ENCODE measurements at regions not wholly inside any gene's neighbourhood (a gene's known extent, or its start where the extent isn't known, plus 50 kb on each side); places are given as distances from the start of the nearest gene placed in this dataset.

- intact Hi-C loops (cut with micrococcal nuclease; ENCODE audit: unreplicated experiment): no loop called here
Observed at GRCh38 chr15:95832668-95833067, 497.8 kb upstream of the NR2F2 start.

GRCh38 chr15:95834028-95834804 lies 496.3 kb upstream of the NR2F2 start:
- TF ChIP-seq EZH2 (IDR thresholded peaks at IDR 0.05; ENCODE audit: borderline replicate concordance, low read depth, low read length, poor library complexity, severe bottlenecking): no peak
- no peak for TF ChIP-seq CTCF (conservative IDR thresholded peaks at IDR 0.05; ENCODE audit: low read depth, low read length)
- H3K27ac ChIP-seq (ENCODE audit: low read depth, low read length, poor library complexity, severe bottlenecking): no peak overlapping the region
- CTCF ChIA-PET: no interaction called here
- no peaks in the 10 kb centered on the region for H3K9me3 ChIP-seq (ENCODE audit: low read depth, low read length, poor library complexity, severe bottlenecking)
- BruUV-seq (replicated peaks): no TSS peak
- H3K36me3 ChIP-seq (ENCODE audit: insufficient read depth, low read length, poor library complexity, severe bottlenecking): no peaks in the 10 kb centered on the region
- H3K27me3 ChIP-seq (replicated peaks; ENCODE audit: insufficient read depth, low read depth, low read length, poor library complexity): no peaks in the 10 kb centered on the region
- POLR2A ChIA-PET (ENCODE audit: low non-redundant PET): no interaction called here
- H3K4me1 ChIP-seq (ENCODE audit: insufficient read depth, low read length, poor library complexity, severe bottlenecking): peaks cover 9% of the 10 kb centered on the region
- intact Hi-C loops (cut with micrococcal nuclease; ENCODE audit: unreplicated experiment): no loop called here
- no peak for DNase-seq (ENCODE audit: low spot score)
- H3K4me3 ChIP-seq (ENCODE audit: low read depth, low read length, poor library complexity, severe bottlenecking): no peak overlapping the region

More at GRCh38 chr15:95832668-95833067, 497.8 kb upstream of the NR2F2 start:
- POLR2A ChIA-PET (ENCODE audit: low non-redundant PET): no interaction called here
- CTCF ChIA-PET: no interaction called here
- peak; percentile 36 for DNase-seq (ENCODE audit: low spot score)
- TF ChIP-seq CTCF (conservative IDR thresholded peaks at IDR 0.05; ENCODE audit: low read depth, low read length): no peak
- no peak for TF ChIP-seq EZH2 (IDR thresholded peaks at IDR 0.05; ENCODE audit: borderline replicate concordance, low read depth, low read length, poor library complexity, severe bottlenecking)
- Histone ChIP-seq H3K9me3 (ENCODE audit: low read depth, low read length, poor library complexity, severe bottlenecking) (no peaks in the 10 kb centered on the region), H3K4me3 (ENCODE audit: low read depth, low read length, poor library complexity, severe bottlenecking) (no peak overlapping the region), H3K4me1 (ENCODE audit: insufficient read depth, low read length, poor library complexity, severe bottlenecking) (peaks cover 9% of the 10 kb centered on the region), H3K36me3 (ENCODE audit: insufficient read depth, low read length, poor library complexity, severe bottlenecking) (no peaks in the 10 kb centered on the region), H3K27ac (ENCODE audit: low read depth, low read length, poor library complexity, severe bottlenecking) (no peak overlapping the region), H3K27me3 (replicated peaks; ENCODE audit: insufficient read depth, low read depth, low read length, poor library complexity) (no peaks in the 10 kb centered on the region)
- BruUV-seq (replicated peaks): no TSS peak

GRCh38 chr15:95836536-95836935 lies 494.0 kb upstream of the NR2F2 start:
- CTCF ChIA-PET: no interaction called here

More at GRCh38 chr15:95836536-95836935, 494.0 kb upstream of the NR2F2 start:
- Histone ChIP-seq H3K4me3 (ENCODE audit: low read depth, low read length, poor library complexity, severe bottlenecking) (no peak overlapping the region), H3K4me1 (ENCODE audit: insufficient read depth, low read length, poor library complexity, severe bottlenecking) (peaks cover 9% of the 10 kb centered on the region), H3K27me3 (replicated peaks; ENCODE audit: insufficient read depth, low read depth, low read length, poor library complexity) (no peaks in the 10 kb centered on the region), H3K27ac (ENCODE audit: low read depth, low read length, poor library complexity, severe bottlenecking) (no peak overlapping the region), H3K9me3 (ENCODE audit: low read depth, low read length, poor library complexity, severe bottlenecking) (no peaks in the 10 kb centered on the region), H3K36me3 (ENCODE audit: insufficient read depth, low read length, poor library complexity, severe bottlenecking) (no peaks in the 10 kb centered on the region)
- BruUV-seq (replicated peaks): no TSS peak
- DNase-seq (ENCODE audit: low spot score): no peak
- TF ChIP-seq CTCF (conservative IDR thresholded peaks at IDR 0.05; ENCODE audit: low read depth, low read length) (no peak), EZH2 (IDR thresholded peaks at IDR 0.05; ENCODE audit: borderline replicate concordance, low read depth, low read length, poor library complexity, severe bottlenecking) (no peak)
- intact Hi-C loops (cut with micrococcal nuclease; ENCODE audit: unreplicated experiment): no loop called here
- POLR2A ChIA-PET (ENCODE audit: low non-redundant PET): no interaction called here
